ENCODE measurements at regions not wholly inside any gene's neighbourhood (a gene's known extent, or its start where the extent isn't known, plus 50 kb on each side); places are given as distances from the start of the nearest gene placed in this dataset.
"Not testable (repeated sequence)": the region's sequence is repeated elsewhere in the genome, so short reads cannot be mapped to it uniquely, and the experiment has no call there.

GRCh38 chr2:129468879-129469278 is 510.6 kb upstream of the RAB6C start:
- no peak for DNase-seq (ENCODE audit: low spot score)

DNA sequence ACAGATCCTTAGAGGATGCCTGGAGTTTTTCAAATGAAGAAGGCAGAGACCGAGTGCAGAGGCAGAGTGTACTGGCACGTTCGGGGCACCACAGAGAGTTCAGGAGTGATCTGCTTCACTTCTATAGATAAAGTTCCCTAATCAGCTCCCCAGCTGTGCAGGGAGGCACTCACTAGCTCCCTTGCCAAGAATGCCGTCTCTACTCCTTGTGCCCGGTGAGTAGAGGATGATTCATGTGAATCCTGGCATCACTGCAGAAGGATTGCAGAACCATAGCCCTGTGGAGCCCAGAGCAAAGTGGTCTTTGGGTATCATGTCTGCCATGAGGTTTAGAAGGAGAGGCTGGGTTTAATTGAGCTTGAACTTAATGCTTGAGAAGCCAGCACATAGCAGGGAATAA is 510.1 kb upstream of the RAB6C start:
- no peak for DNase-seq (ENCODE audit: low spot score)

DNA sequence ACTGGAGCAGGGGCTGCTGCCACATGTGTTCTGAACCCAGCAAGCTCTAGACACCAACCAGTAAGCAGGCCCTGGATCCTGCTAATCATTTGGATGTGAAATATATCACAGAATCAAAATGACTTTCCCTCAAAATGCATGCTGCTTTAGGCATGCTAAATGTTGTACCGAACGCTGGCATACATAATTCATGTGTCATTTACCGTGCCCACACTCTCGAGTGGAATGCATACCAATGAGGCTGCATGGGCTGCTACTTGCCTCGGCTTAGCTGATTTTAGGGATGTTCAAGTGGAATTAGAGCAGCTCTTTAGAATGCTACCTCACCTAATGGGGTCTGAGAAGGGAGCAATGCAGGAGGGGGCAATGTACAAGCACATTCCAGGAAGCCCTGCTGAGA is 509.6 kb upstream of the RAB6C start:
- no peak for DNase-seq (ENCODE audit: low spot score)

DNA sequence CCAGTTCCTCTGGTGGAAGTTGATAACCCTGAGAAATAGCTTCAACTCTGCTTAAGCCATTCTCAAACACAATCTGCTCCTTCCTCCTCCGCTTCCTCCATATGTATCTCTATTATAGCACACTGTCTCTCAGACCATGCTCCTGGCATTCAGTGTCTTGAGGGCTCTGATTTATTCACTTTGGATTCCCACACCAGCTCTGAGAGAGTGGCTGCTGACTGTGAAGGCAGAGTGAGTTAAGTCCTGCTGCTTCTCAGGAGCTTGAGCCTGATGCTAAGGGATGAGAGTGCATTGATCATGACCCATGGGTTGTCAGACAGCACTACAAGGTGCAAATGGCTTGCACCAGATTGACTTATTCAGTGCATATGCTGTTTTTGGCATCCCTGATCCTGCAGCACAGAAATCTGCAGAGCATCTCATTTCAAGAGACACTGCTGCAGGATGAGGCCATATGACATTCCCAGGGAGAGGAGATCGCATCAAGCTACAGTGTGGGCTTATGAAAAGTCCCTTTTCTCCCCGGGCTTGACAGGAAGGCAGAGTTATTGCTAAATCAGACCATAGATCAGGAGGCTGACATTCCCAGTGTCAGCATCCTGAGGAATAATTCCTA is 500.5 kb upstream of the RAB6C start:
- DNase-seq (ENCODE audit: low spot score), result no peak

- no peak for DNase-seq (ENCODE audit: low spot score)
Observed at GRCh38 chr2:129479892-129480291, 499.6 kb upstream of the RAB6C start.

GRCh38 chr2:129480790-129481189 is 498.7 kb upstream of the RAB6C start:
- no peak for DNase-seq (ENCODE audit: low spot score)

DNA sequence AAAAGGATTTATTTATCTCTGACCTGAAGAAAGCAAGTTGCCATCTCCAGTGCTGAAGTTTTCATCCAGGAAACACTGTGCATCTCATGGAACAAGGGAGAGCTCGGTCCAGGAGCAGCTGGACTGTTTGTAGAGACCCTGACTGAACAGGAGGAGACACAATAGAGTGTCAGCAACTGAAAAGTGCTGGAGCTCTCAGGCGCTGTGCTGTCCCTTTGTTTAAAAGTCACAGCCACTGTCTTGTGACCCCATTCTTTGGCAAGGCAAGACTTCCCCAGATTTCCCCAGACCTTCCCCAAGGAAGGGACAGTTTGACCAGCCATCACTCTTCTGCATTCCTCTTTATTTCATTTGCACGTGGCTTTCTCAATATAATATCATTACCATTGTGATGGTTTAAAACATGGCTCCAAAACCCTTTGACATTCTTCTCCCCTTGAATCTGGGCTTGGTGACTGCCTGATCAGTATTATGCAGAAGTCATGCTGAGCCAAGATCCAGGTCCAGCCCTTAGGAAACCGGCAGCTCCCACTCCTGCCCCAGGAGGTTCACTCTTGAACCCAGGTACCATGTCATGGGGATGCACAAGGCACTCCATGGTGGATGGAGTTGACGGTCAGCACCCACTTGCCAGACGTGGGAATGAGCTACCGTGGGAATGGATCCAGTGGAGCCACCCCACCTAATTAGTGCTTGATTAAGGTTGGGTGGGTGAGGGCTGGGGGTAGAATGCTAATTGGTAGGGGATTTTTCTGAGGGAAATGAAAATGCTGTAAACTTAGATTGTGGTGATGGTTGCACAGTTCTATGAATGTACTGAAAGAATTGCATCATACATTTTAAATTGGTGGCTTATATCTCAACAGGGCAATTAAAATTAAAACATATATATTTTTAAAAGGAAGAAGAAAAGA is 497.9 kb upstream of the RAB6C start:
- no peak for DNase-seq (ENCODE audit: low spot score)

- no peak for DNase-seq (ENCODE audit: low spot score)
Observed at GRCh38 chr2:129482626-129483025, 496.8 kb upstream of the RAB6C start.

- peak; percentile 66 for DNase-seq (ENCODE audit: low spot score)
Observed at GRCh38 chr2:129483366-129483765, 496.1 kb upstream of the RAB6C start.

DNA sequence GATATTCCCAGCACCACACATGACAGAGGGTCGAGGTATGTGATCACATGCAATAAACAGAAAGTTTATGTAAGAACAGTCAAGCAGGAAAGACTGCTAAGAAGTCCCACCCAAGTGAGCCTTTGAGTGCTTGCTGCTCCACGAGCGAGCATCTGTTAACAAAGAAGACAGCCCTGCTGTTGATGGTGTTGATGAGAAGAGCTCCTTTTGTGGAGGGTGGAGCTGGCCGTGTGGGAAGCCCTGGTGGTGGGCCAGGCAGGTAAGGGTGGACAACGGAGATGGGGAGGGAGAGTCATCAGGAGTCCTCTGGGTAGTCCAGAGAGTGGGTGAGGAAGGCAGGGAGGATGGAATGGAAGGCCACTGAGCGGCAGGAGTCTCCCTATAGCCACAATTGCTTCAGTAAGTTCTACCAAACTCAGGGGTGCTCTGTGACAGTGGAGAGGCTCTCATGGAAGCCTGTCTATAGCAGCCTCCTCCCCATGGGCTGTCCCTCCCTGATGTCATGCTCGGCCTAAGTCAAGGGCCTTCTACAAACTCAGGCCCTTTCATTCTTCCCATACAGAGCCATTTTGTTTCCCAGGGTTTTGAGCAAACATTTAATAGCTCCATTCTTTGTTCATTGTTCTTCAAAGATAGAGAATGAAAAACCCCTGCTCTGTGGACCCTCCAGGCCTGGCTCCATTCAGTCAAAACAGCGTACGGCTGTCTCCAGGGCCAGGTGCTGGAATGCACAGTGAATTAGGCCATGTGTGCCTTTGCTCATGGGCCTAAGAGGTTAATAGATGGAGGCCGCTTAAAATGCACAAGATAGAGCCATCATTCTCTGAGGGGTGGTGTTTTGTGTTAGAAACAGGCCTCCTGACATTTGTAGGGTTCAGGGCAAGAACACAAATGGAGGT is 494.2 kb upstream of the RAB6C start:
- no peak for DNase-seq (ENCODE audit: low spot score)

- no peak for DNase-seq (ENCODE audit: low spot score)
Observed at GRCh38 chr2:129488376-129488775, 491.1 kb upstream of the RAB6C start.

GRCh38 chr2:129490641-129491040 is 488.8 kb upstream of the RAB6C start:
- DNase-seq (ENCODE audit: low spot score), result no peak

GRCh38 chr2:129491308-129491707 is 488.2 kb upstream of the RAB6C start:
- no peak for DNase-seq (ENCODE audit: low spot score)

DNA sequence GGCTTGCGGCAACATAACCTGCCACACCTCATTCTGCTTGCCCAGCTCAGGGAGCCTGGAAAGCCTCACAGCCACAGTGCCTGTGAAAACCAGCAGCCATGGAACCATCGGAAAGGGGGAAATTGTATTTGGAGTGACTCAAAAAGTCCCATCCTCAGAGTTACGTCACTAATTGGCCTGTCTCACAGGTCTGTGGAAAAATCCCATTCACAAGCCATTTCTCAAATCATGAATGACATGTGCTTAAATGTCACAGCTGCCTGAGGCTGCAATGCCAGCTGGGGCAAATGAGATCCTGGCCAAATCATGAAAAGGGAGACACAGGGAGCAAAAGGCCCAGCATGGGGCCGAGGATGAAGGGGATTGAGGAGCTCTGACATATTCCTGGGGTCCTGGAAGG is 486.9 kb upstream of the RAB6C start:
- DNase-seq (ENCODE audit: low spot score), result no peak

- DNase-seq (ENCODE audit: low spot score), result no peak
Observed at GRCh38 chr2:129499747-129500146, 479.7 kb upstream of the RAB6C start.

DNA sequence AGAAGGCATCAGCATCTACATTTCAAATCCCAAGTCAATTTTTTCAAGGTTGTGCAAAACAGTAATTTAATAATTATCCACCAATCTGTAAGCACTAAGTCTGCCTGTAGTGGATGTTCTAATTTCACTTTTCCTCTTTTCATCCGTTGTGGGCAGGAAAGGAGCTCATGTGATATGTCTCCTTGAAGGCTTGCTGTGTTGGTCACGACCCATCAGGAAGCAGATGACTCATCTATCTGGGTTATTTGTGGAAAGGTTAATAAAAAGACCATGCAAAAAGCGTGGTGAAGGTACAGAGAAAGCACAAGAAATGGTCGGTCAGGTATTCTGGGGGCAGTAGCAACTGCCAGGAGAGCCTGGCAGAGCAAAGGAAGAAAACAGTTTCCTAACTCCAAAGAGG is 476.7 kb upstream of the RAB6C start:
- no peak for DNase-seq (ENCODE audit: low spot score)

GRCh38 chr2:129504646-129505045 is 474.8 kb upstream of the RAB6C start:
- DNase-seq (ENCODE audit: low spot score), result no peak

DNA sequence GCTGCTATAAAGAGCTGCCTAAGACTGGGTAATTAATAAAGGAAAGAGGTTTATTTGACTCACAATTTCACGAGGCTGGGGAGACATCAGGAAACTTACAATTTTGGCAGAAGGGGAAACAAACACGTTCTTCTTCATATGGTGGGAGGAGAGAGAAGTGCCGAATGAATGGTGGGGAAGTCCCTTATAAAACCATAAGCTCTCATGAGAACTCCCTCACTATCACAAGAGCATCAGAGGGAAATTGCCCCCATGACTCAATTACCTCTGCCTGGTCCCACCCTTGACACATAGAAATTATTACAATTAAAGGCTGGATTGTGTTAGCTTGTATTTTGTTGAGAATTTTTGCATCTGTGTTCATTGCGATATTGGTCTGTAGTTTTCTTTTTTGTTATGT is 460.5 kb upstream of the RAB6C start:
- DNase-seq (ENCODE audit: low spot score), result no peak

GRCh38 chr2:129532158-129532557 is 447.3 kb upstream of the RAB6C start:
- not testable (repeated sequence) for DNase-seq (ENCODE audit: low spot score)

DNA sequence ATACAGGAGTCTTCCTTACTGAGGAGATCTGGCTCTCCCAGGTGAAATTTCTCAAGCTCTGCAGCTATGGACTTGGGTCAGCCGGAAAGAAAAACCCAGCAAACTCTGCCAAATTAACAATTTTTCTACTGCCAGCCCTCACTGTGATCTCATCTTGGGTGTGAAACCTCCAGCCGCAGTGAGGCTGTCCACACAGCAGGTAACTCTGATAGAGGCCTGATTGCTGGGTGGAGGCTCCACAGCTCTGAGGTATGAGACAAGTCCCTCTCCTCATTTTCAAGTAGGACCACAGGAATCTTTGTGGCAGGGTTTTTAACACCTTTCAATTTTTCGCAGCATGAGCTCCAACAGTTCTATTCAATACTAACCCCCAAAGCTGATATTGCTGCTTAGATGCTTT is 430.6 kb upstream of the RAB6C start:
- DNase-seq (ENCODE audit: low spot score), result no peak

DNA sequence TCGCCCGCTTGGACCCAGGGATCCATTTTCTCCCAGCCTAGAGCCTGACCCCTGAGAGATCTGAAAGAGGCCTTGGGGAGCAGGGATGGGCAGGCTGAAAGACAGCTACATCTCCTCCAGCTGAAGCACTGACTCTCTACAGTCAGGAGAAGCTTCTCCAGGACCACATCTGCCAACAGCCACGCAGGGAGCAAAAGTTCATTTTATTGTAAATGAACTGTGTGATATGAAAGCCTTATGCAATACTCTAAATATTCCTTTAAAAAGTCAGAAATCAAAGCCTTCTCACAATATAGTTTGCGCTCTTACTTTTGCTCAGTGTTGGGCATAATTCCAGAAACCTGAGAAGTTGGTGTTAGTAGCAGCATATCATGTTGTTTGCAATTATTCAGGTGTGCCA is 428.9 kb upstream of the RAB6C start:
- DNase-seq (ENCODE audit: low spot score), result no peak

DNA sequence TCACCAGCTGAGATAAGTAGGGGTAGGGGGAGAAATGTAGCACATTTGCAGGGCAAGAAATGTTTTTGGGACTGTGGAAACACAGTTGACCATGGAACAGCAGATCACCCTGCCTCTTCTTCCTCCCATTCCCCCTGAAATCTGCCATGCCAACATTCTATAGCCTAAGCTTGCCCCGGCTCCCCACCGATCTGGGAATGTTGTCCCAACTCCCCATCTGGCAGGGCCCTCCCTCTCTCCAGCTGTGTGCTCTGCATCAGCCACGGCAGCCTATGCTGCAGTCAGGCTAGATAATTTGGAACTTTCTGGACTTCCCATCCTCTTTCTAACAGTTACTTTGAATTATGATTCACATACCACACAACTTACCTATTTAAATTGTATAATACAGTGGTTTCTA is 425.1 kb upstream of the RAB6C start:
- DNase-seq (ENCODE audit: low spot score), result no peak

- DNase-seq (ENCODE audit: low spot score), result no peak
Observed at GRCh38 chr2:129559101-129559500, 420.4 kb upstream of the RAB6C start.
